ENCODE measurements at regions not wholly inside any gene's neighbourhood (a gene's known extent, or its start where the extent isn't known, plus 50 kb on each side); places are given as distances from the start of the nearest gene placed in this dataset.

- Histone ChIP-seq H3K9me3 (no peaks in the 10 kb centered on the region), H3K4me1 (replicated peaks) (no peaks in the 10 kb centered on the region), H3K4me3 (no peak overlapping the region), H3K27me3 (replicated peaks; ENCODE audit: insufficient read depth) (no peaks in the 10 kb centered on the region), H3K36me3 (no peaks in the 10 kb centered on the region), H3K27ac (no peak overlapping the region)
- intact Hi-C loops (cut with DNase I): no loop called here
- DNase-seq (ENCODE audit: low spot score): no peak
- no peak for TF ChIP-seq POLR2AphosphoS5 (IDR thresholded peaks at IDR 0.05)
- TF ChIP-seq, protein P1, sequence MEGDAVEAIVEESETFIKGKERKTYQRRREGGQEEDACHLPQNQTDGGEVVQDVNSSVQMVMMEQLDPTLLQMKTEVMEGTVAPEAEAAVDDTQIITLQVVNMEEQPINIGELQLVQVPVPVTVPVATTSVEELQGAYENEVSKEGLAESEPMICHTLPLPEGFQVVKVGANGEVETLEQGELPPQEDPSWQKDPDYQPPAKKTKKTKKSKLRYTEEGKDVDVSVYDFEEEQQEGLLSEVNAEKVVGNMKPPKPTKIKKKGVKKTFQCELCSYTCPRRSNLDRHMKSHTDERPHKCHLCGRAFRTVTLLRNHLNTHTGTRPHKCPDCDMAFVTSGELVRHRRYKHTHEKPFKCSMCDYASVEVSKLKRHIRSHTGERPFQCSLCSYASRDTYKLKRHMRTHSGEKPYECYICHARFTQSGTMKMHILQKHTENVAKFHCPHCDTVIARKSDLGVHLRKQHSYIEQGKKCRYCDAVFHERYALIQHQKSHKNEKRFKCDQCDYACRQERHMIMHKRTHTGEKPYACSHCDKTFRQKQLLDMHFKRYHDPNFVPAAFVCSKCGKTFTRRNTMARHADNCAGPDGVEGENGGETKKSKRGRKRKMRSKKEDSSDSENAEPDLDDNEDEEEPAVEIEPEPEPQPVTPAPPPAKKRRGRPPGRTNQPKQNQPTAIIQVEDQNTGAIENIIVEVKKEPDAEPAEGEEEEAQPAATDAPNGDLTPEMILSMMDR (IDR thresholded peaks at IDR 0.05): no peak
- TF ChIP-seq POLR2A (IDR thresholded peaks at IDR 0.05): no peak
- WGBS: 55% methylated on average over 4 of the region's 4 CpGs
Observed at GRCh38 chr2:12031866-12032265, 285.4 kb downstream of the LPIN1 start.

GRCh38 chr2:12032398-12032797, 286.0 kb downstream of the LPIN1 start:
- intact Hi-C loops (cut with DNase I): no loop called here
- Histone ChIP-seq H3K27me3 (replicated peaks; ENCODE audit: insufficient read depth) (no peaks in the 10 kb centered on the region), H3K9me3 (no peaks in the 10 kb centered on the region), H3K27ac (no peak overlapping the region), H3K4me3 (no peak overlapping the region), H3K36me3 (no peaks in the 10 kb centered on the region), H3K4me1 (replicated peaks) (no peaks in the 10 kb centered on the region)
- 64% methylated on average over 3 of the region's 3 CpGs for WGBS
- TF ChIP-seq POLR2A (IDR thresholded peaks at IDR 0.05) (no peak), POLR2AphosphoS5 (IDR thresholded peaks at IDR 0.05) (no peak)
- TF ChIP-seq, protein P1 (IDR thresholded peaks at IDR 0.05): no peak
- no peak for DNase-seq (ENCODE audit: low spot score)

DNA sequence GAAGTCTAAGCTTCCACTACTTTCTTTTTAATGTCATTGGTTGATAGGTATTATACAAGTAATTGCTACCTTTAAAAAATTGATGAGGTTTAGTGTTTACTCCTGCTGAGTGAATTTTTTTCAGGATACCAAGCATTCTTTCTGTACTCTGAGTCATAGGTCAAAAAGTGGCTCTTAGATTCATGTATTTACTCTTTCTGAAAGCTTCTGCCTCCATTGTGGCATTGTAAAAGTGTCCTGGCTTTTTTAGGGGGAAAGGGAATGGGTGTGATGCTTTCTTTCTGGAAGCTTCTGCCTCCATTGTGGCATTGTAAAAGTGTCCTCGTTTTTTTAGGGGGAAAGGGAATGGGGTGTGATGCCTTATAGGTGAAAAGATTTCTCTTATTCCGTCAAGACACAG, 286.5 kb downstream of the LPIN1 start:
- Histone ChIP-seq H3K27me3 (replicated peaks; ENCODE audit: insufficient read depth) (no peaks in the 10 kb centered on the region), H3K4me1 (replicated peaks) (no peaks in the 10 kb centered on the region), H3K4me3 (no peak overlapping the region), H3K9me3 (no peaks in the 10 kb centered on the region), H3K27ac (no peak overlapping the region), H3K36me3 (no peaks in the 10 kb centered on the region)
- WGBS: 70% methylated on average over 2 of the region's 2 CpGs
- intact Hi-C loops (cut with DNase I): no loop called here
- no peak for DNase-seq (ENCODE audit: low spot score)
- TF ChIP-seq POLR2AphosphoS5 (IDR thresholded peaks at IDR 0.05) (no peak), POLR2A (IDR thresholded peaks at IDR 0.05) (no peak)
- TF ChIP-seq, protein P1 (IDR thresholded peaks at IDR 0.05): no peak

DNA sequence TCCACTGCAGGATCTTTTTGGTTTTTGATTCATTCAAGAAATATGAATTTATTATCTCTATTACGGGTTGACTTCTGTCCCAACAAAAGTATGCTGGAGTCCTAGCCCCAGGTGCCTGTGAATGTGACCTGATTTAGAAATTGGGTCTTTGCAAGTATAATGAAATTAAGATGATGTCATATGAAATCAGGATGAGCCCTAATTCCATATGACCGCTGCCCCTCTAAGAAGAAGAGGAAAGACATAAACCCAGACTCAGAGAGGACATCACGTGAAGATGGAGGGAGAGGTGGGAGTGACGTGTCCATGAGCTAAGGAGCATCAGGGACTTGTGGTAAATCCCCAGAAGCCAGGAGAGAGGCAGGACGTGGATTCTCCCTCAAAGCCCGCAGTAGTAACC, 287.1 kb downstream of the LPIN1 start:
- over 99% methylated on average over 6 of the region's 6 CpGs for WGBS
- Histone ChIP-seq H3K4me3 (no peak overlapping the region), H3K27me3 (replicated peaks; ENCODE audit: insufficient read depth) (no peaks in the 10 kb centered on the region), H3K4me1 (replicated peaks) (no peaks in the 10 kb centered on the region), H3K9me3 (no peaks in the 10 kb centered on the region), H3K36me3 (no peaks in the 10 kb centered on the region), H3K27ac (no peak overlapping the region)
- intact Hi-C loops (cut with DNase I): no loop called here
- TF ChIP-seq POLR2A (IDR thresholded peaks at IDR 0.05): no peak
- TF ChIP-seq, protein P1 (IDR thresholded peaks at IDR 0.05): no peak
- no peak for DNase-seq (ENCODE audit: low spot score)

- WGBS: 87% methylated on average over 8 of the region's 8 CpGs
- Histone ChIP-seq H3K27me3 (replicated peaks; ENCODE audit: insufficient read depth) (no peaks in the 10 kb centered on the region), H3K4me1 (replicated peaks) (no peaks in the 10 kb centered on the region), H3K36me3 (no peaks in the 10 kb centered on the region), H3K4me3 (no peak overlapping the region), H3K27ac (no peak overlapping the region), H3K9me3 (no peaks in the 10 kb centered on the region)
- intact Hi-C loops (cut with DNase I): no loop called here
- TF ChIP-seq, protein P1 (IDR thresholded peaks at IDR 0.05): no peak
- TF ChIP-seq POLR2A (IDR thresholded peaks at IDR 0.05) (no peak), POLR2AphosphoS5 (IDR thresholded peaks at IDR 0.05) (no peak)
- no peak for DNase-seq (ENCODE audit: low spot score)
Observed at GRCh38 chr2:12034382-12034781, 287.9 kb downstream of the LPIN1 start.
